GM20000 (cell line): ENCODE measurements at regions not wholly inside any gene's neighbourhood (a gene's known extent, or its start where the extent isn't known, plus 50 kb on each side); places are given as distances from the start of the nearest gene placed in this dataset.

Experiments
- DNase-seq: peaks from one replicate; pipeline ENCODE4 v3.0.0; 2012; ENCODE audit warnings: low spot score
- TF ChIP-seq, protein P1 (sequence below): IDR thresholded peaks from 2 replicates; pipeline ENCODE4 v1.5.1; 2012; ENCODE audit warnings: mild to moderate bottlenecking, control low read depth; ENCODE audit errors: extremely low read depth, missing control alignments

DNA sequence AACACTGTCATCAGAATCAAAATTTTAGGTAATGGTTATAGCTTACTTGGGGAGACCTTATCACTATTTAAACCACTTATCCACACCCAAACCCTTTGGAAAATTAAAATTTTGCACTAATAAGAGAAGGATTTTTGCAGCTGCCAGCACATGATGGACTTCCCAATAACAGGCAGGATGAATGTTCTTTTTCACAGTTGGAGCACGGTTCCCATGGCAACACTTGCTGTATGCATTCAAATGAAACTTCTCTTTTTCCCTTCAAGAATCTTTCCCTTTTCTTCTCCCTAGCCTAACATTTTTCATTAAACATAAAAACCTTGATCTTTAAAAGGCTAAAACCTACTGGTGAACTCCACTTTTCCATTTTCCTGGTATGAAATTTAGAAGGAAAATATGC lies 768.2 kb downstream of the KCTD8 start:
- no peak for DNase-seq
- TF ChIP-seq, protein P1, sequence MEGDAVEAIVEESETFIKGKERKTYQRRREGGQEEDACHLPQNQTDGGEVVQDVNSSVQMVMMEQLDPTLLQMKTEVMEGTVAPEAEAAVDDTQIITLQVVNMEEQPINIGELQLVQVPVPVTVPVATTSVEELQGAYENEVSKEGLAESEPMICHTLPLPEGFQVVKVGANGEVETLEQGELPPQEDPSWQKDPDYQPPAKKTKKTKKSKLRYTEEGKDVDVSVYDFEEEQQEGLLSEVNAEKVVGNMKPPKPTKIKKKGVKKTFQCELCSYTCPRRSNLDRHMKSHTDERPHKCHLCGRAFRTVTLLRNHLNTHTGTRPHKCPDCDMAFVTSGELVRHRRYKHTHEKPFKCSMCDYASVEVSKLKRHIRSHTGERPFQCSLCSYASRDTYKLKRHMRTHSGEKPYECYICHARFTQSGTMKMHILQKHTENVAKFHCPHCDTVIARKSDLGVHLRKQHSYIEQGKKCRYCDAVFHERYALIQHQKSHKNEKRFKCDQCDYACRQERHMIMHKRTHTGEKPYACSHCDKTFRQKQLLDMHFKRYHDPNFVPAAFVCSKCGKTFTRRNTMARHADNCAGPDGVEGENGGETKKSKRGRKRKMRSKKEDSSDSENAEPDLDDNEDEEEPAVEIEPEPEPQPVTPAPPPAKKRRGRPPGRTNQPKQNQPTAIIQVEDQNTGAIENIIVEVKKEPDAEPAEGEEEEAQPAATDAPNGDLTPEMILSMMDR, result no peak

DNA sequence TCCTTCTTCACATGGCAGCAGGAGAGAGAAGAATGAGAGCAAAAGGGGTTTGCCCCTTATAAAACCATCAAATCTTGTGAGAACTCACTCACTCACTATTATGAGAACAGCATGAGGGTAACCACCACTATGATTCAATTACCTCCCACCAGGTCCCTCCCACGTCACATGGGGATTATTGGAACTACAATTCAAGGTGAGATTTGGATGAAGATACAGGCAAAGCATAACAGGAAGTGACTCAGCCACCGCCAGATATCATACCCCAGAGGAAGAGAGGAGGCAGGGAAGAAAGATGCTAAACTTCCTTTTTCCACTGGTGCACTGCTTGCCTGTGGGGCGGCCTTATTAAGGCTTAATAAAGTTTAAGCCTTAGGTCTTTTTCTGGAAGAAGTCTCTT lies 766.1 kb downstream of the KCTD8 start:
- TF ChIP-seq, protein P1, result no peak
- DNase-seq, result no peak

DNA sequence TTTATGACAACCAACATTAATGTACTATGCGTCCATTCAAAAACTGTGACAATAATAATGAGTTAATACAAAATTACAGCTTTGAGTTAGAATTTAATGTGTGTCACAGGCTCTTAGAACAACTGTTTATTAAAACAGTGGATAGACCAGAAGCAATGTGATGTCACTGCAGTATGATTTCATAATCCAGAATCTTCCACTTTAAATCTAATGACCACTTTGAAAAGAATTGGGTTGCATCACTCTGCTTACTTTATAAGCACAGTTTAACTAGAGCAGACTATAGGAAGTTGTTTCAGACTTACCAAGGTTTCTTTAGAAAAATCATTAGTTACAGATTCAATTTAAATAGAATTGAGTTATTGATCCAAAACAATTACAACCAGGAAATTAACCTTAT lies 758.5 kb downstream of the KCTD8 start:
- DNase-seq, result no peak
- TF ChIP-seq, protein P1, result no peak

DNA sequence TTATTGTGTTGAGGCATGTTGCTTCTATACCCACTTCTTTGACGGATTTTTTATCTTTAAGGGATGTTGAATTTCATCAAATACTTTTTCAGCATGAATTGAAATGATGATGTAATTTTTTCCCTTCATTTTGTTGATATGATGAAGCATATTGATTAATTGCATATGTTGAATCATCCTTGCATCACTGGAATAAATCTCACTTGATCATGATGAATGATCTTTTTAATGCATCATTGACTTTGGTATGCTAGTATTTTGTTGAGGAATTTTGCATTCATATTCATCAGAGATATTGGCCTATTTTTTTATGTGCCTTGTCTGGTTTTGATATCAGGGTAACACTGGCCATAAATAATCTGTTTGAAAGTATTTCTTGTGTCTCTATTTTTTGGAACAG lies 754.7 kb downstream of the KCTD8 start:
- TF ChIP-seq, protein P1, result no peak
- DNase-seq, result no peak

GRCh38 chr4:43709443-43709842 lies 739.2 kb downstream of the KCTD8 start:
- no peak for DNase-seq
- TF ChIP-seq, protein P1, result no peak

DNA sequence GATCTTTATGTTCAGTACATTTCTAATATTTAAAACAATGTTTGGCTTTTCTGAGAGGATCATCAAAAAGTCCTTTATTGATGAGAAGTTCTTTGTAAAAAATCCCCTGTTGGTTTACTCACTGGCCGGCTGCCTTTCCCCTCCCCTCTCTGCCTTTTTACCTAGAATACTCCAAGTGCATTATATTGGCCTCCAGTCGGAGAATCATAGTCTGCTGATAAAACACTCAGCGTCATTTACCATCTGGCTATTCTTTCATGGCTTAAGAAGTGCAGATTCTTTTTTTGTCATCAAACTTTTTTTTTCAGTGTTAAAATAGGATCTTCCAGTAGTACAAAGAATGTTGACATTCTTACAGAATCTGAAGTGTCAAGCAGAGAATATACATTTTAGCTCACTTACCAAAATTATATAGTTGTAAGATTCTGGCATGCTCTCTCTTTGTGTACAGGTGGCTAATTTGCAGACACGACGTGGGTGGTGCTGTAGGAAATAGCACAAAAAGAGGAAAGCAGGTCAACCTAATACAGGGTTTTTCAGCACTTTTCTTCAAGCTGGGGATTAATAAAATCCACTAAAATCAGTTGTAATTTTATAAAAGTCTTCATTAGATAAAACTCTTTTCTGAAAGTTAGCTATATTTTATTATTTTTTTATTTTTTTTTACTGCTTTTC lies 731.8 kb downstream of the KCTD8 start:
- TF ChIP-seq, protein P1, result no peak
- DNase-seq, result no peak

GRCh38 chr4:43718369-43718768 lies 730.2 kb downstream of the KCTD8 start:
- no peak for DNase-seq
- TF ChIP-seq, protein P1, result no peak
